ENCODE measurements at regions not wholly inside any gene's neighbourhood (a gene's known extent, or its start where the extent isn't known, plus 50 kb on each side); places are given as distances from the start of the nearest gene placed in this dataset.

DNA sequence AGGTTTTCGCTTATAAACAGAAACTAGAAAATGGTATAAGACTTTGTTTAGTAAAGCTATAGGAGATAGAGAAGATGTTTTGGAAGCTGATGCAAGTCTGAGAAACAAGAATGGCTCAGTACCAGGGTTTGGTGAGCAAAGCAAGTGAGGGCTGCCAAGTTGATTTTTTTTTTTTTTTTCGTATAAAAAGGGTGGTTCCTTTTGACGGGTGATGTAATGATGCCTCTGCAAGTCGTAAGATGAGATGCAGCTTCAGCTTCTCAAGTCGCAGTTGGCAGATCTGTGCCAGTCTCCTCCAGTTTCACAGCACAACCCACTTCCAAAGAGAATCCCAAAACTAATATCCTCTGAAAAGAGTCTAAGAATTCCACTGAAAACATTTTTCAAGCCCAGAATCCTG lies 252.8 kb upstream of the CDH4 start:
- DNase-seq (ENCODE audit: low spot score): no peak

DNA sequence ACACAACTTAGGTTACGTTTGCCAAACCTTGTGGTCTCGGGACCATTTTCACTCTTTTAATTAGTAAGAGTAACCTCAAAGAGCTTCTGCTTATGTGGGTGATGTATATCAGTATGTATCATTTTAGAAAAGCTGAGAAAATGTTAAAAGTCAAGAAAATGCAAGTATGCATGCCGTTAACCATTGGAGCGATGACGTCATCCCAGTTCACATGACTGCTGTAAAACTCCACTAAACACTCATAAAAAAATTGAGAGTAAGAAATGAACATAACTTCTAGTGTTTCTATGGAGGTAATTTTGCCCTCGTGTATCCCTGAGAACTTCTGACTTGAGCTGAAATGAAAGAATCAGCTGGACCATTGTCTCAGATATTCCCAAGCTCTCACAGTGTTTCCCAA lies 250.0 kb upstream of the CDH4 start:
- no peak for DNase-seq (ENCODE audit: low spot score)

DNA sequence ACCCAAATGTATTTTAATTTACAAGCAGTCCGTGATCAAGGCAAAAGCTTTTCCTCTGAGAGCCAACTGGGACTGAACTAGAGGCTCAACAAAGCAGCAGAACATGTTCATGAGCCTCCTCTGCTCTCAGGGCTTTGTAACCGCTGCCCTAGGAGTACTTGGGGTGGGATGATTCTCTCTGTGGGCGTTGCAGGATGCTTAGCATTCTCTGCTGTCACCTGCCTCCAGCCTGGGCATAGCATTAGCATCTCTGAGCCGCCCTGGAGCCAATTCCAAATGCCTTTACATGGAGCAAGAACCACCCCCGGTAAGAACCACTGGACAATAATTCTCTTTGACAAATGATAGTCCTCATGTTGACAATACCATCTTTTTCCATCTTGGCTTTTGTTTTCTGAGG lies 237.6 kb upstream of the CDH4 start:
- no peak for DNase-seq (ENCODE audit: low spot score)

DNA sequence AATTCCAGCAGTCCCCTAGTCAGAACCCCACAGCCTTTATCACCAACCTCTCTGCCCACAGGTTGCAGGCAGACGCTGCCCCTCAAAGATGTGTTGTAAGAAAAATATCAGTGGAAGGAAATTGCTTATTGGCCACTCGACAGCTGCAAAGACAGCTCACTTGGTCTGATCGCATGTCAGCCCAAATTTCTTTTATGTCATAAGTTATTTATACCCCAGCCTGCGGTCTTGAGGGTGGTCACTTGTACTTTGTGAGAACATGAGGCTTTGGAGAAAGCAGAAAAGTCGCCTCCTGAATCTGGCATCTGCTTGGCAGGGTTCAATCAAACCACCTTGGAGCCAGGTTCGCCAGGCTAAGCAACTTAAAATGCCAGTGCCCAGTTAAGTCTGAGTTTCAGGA lies 236.5 kb upstream of the CDH4 start:
- no peak for DNase-seq (ENCODE audit: low spot score)

DNA sequence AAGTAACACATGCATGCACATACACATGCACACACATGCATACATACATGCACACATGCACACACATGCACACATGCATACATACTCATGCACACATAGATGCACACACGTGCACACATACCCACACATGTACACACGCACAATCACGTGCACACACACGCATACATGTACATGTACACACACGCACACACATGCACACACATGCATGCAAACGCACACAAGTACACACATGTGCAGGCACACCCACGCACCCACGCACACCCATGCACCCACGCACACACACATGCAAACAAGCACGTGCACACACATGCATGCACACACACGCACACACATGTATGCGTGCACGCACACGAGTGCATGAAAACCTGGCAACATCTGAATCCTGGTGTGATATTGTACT lies 232.7 kb upstream of the CDH4 start:
- DNase-seq (ENCODE audit: low spot score): no peak

DNA sequence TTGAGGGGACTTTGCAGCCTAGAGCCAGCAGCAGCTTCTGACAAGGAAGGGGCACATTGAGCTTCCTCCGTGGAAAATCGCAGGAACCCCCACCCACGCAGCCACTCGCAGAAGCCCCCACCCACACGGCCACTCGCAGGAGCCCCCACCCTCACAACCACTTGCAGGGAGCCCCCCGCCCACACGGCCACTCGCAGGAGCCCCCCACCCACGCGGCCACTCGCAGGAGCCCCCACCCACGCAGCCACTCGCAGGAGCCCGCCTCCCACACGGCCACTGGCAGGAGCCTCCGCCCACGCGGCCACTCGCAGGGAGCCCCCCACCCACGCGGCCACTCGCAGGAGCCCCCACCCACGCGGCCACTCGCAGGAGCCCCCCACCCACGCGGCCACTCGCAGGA lies 228.4 kb upstream of the CDH4 start:
- no peak for DNase-seq (ENCODE audit: low spot score)

DNA sequence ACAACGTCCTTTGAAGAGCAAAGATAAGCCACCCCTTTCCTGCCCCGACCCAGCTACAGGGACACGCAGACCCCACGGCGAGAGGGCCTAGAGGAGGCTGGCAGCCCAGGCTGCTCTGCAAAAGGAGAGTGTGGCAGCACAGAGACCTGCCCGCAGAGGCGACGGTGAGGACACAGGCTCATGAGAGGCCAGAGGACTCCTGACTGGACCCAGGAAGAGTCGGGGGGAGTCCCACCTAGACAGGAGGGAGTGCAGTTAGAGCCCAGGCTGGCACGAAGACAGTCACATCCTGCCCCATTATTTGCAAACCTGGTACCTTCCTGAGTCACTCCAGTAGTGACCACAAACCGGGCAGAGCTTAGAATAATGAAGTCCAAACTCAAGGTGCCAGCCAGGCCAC lies 227.7 kb upstream of the CDH4 start:
- DNase-seq (ENCODE audit: low spot score): no peak

DNA sequence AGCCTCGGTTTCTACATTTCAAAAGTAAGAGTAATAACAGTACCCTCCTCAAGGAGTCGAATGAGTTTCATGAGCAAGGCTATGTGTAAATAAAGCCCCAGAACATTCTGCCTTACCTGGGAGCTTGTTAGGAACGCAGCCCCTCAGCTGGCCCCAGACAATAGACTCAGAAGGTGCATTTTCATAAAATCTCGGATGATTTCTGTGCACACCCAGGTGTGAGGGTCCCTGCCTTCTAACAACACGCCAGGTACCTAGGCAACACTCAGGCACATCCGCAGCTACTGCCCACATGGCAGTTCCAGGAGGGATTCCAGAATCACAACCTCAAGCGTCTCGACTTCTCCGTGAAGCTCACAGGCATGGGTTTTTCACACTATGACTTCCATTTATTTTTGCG lies 226.5 kb upstream of the CDH4 start:
- no peak for DNase-seq (ENCODE audit: low spot score)

DNA sequence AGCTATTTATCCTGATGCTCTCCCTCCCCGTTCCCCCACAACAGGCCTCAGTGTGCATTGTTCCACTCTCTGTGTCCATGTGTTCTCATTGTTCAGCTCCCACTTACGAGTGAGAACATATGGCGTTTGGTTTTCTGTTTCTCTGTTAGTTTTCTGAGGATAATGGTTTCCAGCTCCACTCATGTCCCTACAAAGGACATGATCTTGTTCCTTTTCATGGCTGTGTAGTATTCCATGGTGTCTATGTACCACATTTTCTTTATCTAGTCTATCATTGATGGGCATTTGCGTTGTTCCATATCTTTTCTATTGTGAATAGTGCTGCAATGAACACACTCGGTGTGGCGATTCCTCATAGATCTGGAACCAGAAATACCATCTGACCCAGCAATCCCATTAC lies 225.9 kb upstream of the CDH4 start:
- no peak for DNase-seq (ENCODE audit: low spot score)

DNA sequence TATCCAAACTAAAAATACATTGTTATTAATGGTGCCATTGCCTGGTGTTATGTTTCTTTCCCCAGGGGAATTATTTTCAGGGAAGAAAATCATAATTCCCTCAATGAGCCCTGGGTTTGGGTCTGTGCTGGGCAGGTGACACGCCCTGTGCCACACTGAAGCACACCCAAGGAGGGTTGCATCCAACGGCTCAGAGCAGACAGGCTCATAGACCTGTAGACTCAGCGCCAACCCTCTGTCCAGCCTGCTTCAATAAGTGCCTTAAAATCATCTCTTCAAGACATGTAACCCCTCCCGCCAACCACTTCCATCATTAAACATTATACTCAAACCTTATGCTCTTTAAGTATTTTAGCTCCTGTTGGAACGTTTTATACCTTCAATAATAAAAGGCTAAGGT lies 225.3 kb upstream of the CDH4 start:
- DNase-seq (ENCODE audit: low spot score): no peak

DNA sequence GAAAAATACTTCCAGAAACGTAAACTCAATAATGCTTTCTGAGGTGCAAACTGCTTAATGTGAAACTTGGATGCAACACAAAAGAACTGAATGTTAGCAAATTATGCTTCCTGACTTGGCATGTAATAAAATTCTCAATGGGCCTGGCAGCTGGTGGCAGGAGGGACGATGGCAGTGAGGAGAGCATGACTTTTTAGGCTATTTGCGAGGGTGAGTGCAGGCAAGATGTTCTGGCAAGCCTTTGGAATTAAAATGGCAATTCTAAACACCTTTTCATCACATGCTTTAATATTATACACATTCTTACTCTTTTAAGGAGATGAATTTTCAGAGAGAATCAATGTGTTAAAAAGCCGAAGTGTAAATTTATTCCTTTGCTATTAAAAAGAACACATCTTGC lies 224.8 kb upstream of the CDH4 start:
- no peak for DNase-seq (ENCODE audit: low spot score)

DNA sequence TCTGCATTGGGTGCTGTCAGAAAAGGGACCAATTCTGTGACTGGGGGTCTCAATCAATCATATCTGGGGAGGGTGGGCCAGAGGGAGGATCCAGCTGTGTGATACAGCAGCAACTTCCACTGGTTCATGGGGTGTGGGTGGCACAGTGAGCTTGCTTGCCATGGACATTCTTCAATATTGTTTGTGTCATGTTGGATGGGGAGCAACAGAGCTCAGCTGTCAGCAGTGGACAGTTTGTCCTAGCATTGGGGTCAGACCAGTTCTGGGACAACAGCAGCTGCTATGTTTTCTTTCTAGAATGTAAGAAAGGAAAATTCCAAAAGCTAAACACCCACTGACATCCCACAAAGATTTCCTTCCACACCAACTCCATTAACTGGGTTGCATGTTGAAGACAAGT lies 221.9 kb upstream of the CDH4 start:
- DNase-seq (ENCODE audit: low spot score): no peak

DNA sequence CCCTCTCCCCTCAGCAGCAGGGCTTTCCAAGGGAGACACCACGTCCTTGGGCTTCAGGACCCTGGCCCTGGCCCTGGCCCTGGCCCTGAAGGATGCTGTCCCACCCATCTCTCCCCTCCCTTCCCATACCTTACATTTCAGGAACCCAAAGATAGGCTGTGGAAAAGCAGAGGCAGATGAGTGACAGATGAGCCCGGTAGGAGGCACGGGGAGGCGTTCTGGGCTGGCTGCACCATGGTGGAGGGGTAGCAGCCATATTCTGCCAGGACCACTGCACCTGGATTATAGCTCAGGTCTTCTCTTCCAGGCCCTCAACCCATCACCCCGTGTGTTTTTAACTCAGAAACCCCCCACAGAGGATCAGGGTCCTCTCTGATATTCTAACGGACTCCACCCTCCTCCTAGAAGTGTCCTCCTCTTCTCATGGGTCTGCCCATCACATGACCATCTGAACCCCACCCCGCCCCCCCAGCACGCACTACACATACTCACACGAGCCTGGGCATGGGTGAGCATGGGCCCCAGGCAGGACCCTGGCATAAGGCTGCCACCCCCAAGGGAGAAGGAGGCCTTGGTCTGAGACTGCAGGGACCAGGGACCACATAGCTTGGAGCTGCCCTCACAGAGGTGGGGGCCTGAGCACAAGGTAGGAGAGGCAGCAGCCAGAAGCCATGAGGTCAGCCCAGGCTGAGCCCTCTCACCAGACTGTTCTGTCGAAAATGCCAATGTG lies 220.8 kb upstream of the CDH4 start:
- DNase-seq (ENCODE audit: low spot score): no peak

DNA sequence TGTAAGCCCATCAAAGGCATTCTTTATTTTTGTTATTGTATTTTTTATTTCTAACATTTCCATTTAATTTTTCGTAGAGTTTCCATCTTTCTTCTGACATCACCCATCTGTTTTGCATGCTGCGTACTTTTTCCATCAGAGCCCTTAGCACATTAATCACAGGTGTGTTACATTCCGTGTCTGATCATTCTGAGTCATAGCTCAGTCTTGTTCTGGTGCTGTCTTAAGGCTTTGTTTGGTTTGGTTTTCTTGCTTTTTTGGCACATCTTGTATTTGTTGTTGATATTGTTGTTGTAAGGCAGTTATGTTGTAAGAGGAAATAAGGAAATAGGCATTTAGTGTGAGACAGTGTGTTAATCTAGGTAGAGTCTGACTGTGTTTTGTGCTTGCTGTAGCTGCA lies 214.6 kb upstream of the CDH4 start:
- no peak for DNase-seq (ENCODE audit: low spot score)

DNA sequence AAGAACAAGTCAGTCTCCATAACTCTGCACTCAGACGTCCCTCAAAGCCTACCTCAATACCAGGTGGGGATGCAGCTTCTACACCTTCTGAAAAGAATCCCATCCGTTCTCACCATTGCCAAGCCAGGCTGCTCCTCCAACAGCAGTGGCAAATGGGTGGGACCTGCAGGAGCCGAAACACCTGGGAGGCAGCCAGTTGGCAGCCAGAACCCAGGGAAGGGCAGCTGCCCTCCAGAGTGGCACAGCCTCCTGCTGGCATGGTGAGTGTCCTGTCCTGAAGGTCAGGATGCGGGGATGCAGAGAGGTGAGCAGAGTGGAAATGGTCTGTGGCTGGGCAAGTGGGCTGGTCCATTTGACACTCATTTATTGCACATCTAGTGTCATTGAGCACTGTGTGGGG lies 210.6 kb upstream of the CDH4 start:
- no peak for DNase-seq (ENCODE audit: low spot score)

DNA sequence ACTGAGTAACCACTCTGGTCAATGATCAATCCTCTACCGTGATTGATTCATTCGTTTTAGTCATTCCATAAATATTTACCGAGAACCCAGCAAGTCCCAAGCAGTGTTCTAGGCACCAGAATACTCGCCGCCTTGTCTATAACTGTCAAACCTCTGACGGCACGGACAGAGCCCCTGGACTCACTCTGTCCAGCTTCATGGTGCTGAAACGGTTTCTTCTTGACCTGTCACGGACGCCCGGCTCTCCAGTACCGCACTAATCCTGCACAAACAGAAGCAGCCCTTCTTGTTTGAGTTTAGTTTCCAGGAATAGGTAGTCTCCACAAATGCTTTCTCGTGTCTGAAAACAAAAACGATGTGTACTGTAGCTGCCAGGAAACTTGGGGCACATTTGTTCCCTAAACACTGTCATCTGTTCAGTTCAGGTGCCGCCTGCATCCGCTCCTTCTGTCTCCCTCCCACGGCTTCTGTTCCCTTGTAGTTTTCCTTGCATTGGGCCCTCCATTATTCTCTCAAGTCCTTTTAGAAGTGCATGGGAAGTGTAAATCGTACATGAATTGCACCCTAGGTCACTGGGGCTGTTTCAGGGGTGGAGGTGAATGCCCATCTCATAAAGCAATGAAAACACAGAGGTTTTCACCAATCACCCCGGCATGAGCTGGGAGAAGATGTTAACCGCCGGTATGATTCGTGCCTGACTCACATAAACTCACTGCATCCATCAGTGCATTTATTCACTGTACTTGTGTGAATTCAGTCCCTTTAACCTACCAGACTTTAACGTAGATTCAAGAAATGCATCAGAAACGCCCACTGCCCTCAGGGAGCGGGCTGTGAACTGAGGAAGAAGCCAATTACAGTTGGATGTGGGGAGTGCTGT lies 209.3 kb upstream of the CDH4 start:
- DNase-seq (ENCODE audit: low spot score): no peak

DNA sequence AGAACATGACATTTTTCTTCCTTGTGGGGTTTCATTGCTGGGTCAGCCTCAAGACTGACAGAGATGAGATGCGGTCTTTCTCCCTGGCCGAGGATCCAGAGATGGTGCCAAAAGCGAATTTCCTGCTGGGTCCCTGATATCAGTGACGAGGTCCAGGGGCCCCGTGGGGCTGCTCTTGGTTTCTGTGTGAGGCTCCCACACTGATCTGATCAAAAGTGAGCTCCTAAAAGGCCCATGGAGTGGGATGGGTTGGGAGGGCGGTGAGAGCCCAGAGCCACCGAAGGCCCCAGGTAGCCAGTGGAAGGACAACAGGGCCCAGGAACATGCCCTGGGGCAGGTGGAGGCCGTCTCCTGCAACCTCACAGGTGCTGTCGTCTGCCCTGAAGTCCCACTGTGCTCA lies 208.4 kb upstream of the CDH4 start:
- DNase-seq (ENCODE audit: low spot score): no peak

DNA sequence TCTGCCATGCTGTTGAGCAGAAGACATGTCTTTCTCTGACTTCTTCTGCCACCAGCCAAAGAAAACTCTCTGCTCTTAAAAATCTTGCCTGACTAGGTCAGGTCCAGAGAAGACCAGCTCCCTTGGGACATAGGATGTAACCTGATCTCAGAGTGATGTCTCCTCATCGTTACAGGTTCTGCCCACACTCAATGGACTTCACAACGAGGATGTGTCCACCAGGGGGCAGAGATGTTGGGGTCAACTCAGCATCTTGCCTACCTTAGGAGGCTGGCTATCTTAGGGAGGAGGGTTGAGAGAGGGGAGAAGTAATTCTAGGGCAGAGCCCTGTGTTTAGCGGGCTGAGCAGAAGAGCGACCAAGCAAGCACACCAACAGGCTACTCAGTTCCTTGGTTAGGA lies 207.6 kb upstream of the CDH4 start:
- no peak for DNase-seq (ENCODE audit: low spot score)

DNA sequence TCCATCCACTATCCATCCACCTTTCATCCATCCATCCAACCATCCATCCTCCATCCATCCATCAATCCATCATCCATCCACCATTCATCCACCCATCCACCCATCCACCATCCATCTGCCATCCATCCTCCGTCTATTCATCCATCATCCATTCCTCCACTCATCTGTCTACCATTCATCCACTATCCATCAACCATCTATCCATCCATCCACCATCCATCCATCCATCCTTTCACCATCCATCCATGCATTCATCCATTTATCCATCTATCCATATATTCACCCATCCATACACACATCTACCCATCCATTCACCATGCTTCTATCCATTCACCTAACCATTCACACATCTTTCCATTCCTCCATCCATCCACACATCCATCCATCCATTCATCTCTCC lies 207.0 kb upstream of the CDH4 start:
- no peak for DNase-seq (ENCODE audit: low spot score)

DNA sequence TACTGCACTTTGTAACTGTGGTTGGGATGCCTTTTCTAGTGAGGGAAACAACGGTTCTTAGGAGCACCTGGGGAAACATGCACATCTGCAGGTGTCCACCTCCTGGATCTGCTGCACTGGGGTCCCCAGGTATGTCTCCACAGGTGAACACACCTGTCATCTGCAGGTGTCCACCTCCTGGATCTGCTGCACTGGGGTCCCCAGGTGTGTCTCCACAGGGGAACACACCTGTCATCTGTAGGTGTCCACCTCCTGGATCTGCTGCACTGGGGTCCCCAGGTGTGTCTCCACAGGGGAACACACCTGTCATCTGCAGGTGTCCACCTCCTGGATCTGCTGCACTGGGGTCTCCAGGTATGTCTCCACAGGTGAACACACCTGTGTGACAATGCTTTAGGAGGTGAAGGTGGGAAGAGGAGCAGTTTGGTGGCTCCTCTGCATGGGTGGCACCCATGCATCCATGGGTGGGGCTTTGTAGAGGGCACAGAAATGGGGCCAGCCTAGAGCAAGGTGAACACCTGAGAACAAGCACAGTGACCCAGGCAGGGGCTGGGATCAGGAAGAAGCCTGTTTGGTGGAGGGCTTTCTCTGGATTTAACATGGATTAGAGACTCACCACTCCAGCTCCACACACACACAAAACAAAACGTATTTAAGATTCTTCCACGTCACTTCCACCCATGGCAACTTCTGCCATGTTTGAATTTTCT lies 206.0 kb upstream of the CDH4 start:
- DNase-seq (ENCODE audit: low spot score): no peak

DNA sequence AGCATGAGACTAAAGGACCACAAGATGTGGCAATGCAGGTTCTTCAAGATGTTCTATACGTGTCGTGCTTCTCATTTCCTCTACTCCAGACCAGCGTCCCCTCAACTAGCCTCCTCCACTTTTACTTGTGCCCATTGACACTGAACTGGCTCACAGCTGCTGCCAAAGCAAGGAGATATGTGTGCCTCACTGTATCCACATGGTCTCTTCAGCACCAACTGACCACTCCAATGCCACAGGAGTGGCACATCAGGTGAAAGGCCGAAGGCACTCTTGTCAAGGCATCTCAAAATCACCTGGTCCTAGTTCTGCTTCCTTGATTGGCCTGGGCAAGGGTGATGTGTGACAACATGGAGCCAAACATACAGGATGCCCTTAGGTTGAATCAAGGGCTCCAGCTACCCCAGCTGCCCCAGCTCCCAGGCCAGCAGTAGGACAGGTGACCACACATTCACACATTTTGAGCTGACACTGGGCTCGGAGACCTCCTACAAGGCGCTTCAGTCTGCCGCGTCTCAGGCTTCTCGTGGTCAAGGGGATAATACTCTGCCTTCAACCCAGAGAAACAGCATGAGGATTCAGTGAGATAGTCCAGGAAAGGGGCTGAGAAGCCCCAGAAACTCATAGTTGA lies 205.2 kb upstream of the CDH4 start:
- DNase-seq (ENCODE audit: low spot score): no peak

DNA sequence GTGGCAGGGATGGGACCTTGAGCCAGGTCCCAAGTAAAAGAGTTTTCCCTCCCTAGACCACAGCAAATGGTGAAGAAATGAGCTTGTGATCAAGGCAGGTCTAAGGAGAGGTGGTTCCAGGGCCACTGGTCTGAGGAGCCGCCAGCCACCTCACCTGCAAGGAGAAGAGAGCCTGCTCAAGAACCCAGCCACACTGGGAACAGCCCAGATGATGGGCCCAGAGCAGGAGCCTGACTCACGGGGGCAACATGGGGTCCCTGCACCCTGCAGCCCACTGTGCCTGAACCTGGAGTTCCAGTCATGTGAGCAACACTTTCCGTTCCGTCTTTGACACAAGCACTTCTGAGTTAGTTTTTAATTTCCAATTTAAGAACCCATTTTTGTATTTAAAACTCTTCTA lies 204.5 kb upstream of the CDH4 start:
- no peak for DNase-seq (ENCODE audit: low spot score)
